ENCODE measurements at regions not wholly inside any gene's neighbourhood (a gene's known extent, or its start where the extent isn't known, plus 50 kb on each side); places are given as distances from the start of the nearest gene placed in this dataset.

GRCh38 chr7:35485436-35485835 lies 209.5 kb downstream of the HERPUD2 start:
- DNase-seq: no peak
- Mint-ChIP-seq H3K36me3 (ENCODE audit: unreplicated experiment) (peaks cover 9% of the 10 kb centered on the region), H3K27me3 (ENCODE audit: unreplicated experiment) (peaks cover 6% of the 10 kb centered on the region), H3K4me1 (ENCODE audit: low read depth, unreplicated experiment) (peaks cover 10% of the 10 kb centered on the region), H3K9me3 (ENCODE audit: unreplicated experiment) (no peaks in the 10 kb centered on the region), H3K4me3 (ENCODE audit: unreplicated experiment) (no peak overlapping the region), H3K27ac (ENCODE audit: unreplicated experiment) (no peak overlapping the region)
- no peak for TF ChIP-seq CTCF (IDR thresholded peaks at IDR 0.05; ENCODE audit: partially characterized antibody, unreplicated experiment)

GRCh38 chr7:35483568-35483967 lies 211.4 kb downstream of the HERPUD2 start:
- Mint-ChIP-seq H3K4me1 (ENCODE audit: low read depth, unreplicated experiment) (peaks cover 10% of the 10 kb centered on the region), H3K9me3 (ENCODE audit: unreplicated experiment) (no peaks in the 10 kb centered on the region), H3K27ac (ENCODE audit: unreplicated experiment) (no peak overlapping the region), H3K4me3 (ENCODE audit: unreplicated experiment) (peak overlapping the region; percentile 9), H3K27me3 (ENCODE audit: unreplicated experiment) (peaks cover 6% of the 10 kb centered on the region), H3K36me3 (ENCODE audit: unreplicated experiment) (peaks cover 19% of the 10 kb centered on the region)
- no peak for TF ChIP-seq CTCF (IDR thresholded peaks at IDR 0.05; ENCODE audit: partially characterized antibody, unreplicated experiment)
- DNase-seq: no peak

GRCh38 chr7:35482231-35482630 lies 212.7 kb downstream of the HERPUD2 start:
- H3K36me3 Mint-ChIP-seq (ENCODE audit: unreplicated experiment): peaks cover 31% of the 10 kb centered on the region
- no peak overlapping the region for H3K27ac Mint-ChIP-seq (ENCODE audit: unreplicated experiment)
- no peak for TF ChIP-seq CTCF (IDR thresholded peaks at IDR 0.05; ENCODE audit: partially characterized antibody, unreplicated experiment)
- no peak overlapping the region for H3K4me3 Mint-ChIP-seq (ENCODE audit: unreplicated experiment)
- H3K27me3 Mint-ChIP-seq (ENCODE audit: unreplicated experiment): peaks cover 6% of the 10 kb centered on the region
- H3K9me3 Mint-ChIP-seq (ENCODE audit: unreplicated experiment): peaks cover 4% of the 10 kb centered on the region
- H3K4me1 Mint-ChIP-seq (ENCODE audit: low read depth, unreplicated experiment): peaks cover 10% of the 10 kb centered on the region
- DNase-seq: no peak

- TF ChIP-seq CTCF (IDR thresholded peaks at IDR 0.05; ENCODE audit: partially characterized antibody, unreplicated experiment): no peak
- H3K4me3 Mint-ChIP-seq (ENCODE audit: unreplicated experiment): no peak overlapping the region
- peaks cover 6% of the 10 kb centered on the region for H3K27me3 Mint-ChIP-seq (ENCODE audit: unreplicated experiment)
- DNase-seq: no peak
- peaks cover 5% of the 10 kb centered on the region for H3K9me3 Mint-ChIP-seq (ENCODE audit: unreplicated experiment)
- peaks cover 10% of the 10 kb centered on the region for H3K4me1 Mint-ChIP-seq (ENCODE audit: low read depth, unreplicated experiment)
- H3K36me3 Mint-ChIP-seq (ENCODE audit: unreplicated experiment): peaks cover 46% of the 10 kb centered on the region
- H3K27ac Mint-ChIP-seq (ENCODE audit: unreplicated experiment): no peak overlapping the region
Observed at GRCh38 chr7:35480806-35481205, 214.1 kb downstream of the HERPUD2 start.

- Mint-ChIP-seq H3K4me1 (ENCODE audit: low read depth, unreplicated experiment) (no peaks in the 10 kb centered on the region), H3K4me3 (ENCODE audit: unreplicated experiment) (no peak overlapping the region), H3K27me3 (ENCODE audit: unreplicated experiment) (peaks cover 6% of the 10 kb centered on the region), H3K27ac (ENCODE audit: unreplicated experiment) (no peak overlapping the region), H3K36me3 (ENCODE audit: unreplicated experiment) (peaks cover 47% of the 10 kb centered on the region), H3K9me3 (ENCODE audit: unreplicated experiment) (peaks cover 7% of the 10 kb centered on the region)
- no peak for DNase-seq
- TF ChIP-seq CTCF (IDR thresholded peaks at IDR 0.05; ENCODE audit: partially characterized antibody, unreplicated experiment): no peak
Observed at GRCh38 chr7:35477609-35478008, 217.3 kb downstream of the HERPUD2 start.

Data from glutamatergic neuron (in vitro differentiated cells).